GM23338 (cell line): ENCODE measurements at regions not wholly inside any gene's neighbourhood (a gene's known extent, or its start where the extent isn't known, plus 50 kb on each side); places are given as distances from the start of the nearest gene placed in this dataset.

ENCODE experiments used
- ATAC-seq: fragments of 200-7000 bp; cut with Tn5 transposase; 3 replicates; pipeline ENCODE4 v1.9.1; 2020
- DNase-seq: peaks from one replicate; pipeline ENCODE4 v3.0.0-alpha.2; 2015; ENCODE audit warnings: low spot score
- H2AFZ ChIP-seq: fragments of 200-600 bp; sonication (generic); 2 replicates; pipeline ENCODE4 v1.8.0; 2016; ENCODE audit warnings: antibody characterized with exemption, mild to moderate bottlenecking, moderate library complexity
- H3F3A ChIP-seq: fragments of 200-600 bp; sonication (generic); replicated peaks from 2 replicates; pipeline ENCODE4 v1.8.0; 2017; ENCODE audit warnings: antibody characterized with exemption, mixed run types, low read depth
- H3K27ac ChIP-seq: fragments of 200-600 bp; sonication (generic); 2 replicates; pipeline ENCODE4 v1.6.1; 2016; ENCODE audit warnings: low read depth
- H3K27me3 ChIP-seq: fragments of 200-600 bp; sonication (generic); 2 replicates; pipeline ENCODE4 v1.8.0; 2016; ENCODE audit warnings: mild to moderate bottlenecking, mixed run types, moderate library complexity; ENCODE audit not compliant: insufficient read depth
- H3K36me3 ChIP-seq: fragments of 200-600 bp; sonication (generic); 2 replicates; pipeline ENCODE4 v1.8.0; 2016; ENCODE audit warnings: mild to moderate bottlenecking; ENCODE audit not compliant: insufficient read depth
- H3K4me1 ChIP-seq: fragments of 200-600 bp; sonication (generic); 2 replicates; pipeline ENCODE4 v1.8.0; 2016; ENCODE audit warnings: mild to moderate bottlenecking, moderate library complexity; ENCODE audit not compliant: insufficient read depth
- H3K4me2 ChIP-seq: fragments of 200-600 bp; sonication (generic); 2 replicates; pipeline ENCODE4 v1.7.1; 2017; ENCODE audit warnings: mixed run types
- H3K4me3 ChIP-seq: fragments of 200-600 bp; sonication (generic); 2 replicates; pipeline ENCODE4 v1.6.1; 2016; ENCODE audit warnings: mixed run types
- H3K79me2 ChIP-seq: fragments of 200-600 bp; sonication (generic); replicated peaks from 2 replicates; pipeline ENCODE4 v1.8.0; 2017; ENCODE audit warnings: mild to moderate bottlenecking; ENCODE audit not compliant: insufficient read depth
- H3K9me2 ChIP-seq: fragments of 200-600 bp; sonication (generic); 2 replicates; pipeline ENCODE4 v1.8.0; 2017; ENCODE audit not compliant: insufficient read depth
- H4K20me1 ChIP-seq: fragments of 200-600 bp; sonication (generic); replicated peaks from 2 replicates; pipeline ENCODE4 v1.8.0; 2017; ENCODE audit warnings: mild to moderate bottlenecking; ENCODE audit not compliant: insufficient read depth
- H3K27ac Mint-ChIP-seq: 2 replicates; pipeline ENCODE4 v1.8.0; 2020; ENCODE audit warnings: inconsistent platforms, mild to moderate bottlenecking, moderate library complexity, mixed read lengths
- H3K27me3 Mint-ChIP-seq: 3 replicates; pipeline ENCODE4 v1.8.0; 2022; ENCODE audit warnings: low read depth, mild to moderate bottlenecking, moderate library complexity, mixed read lengths, inconsistent platforms; ENCODE audit not compliant: insufficient read depth, poor library complexity
- H3K36me3 Mint-ChIP-seq: 3 replicates; pipeline ENCODE4 v1.8.0; 2021; ENCODE audit warnings: low read depth, mild to moderate bottlenecking, inconsistent platforms, moderate library complexity, mixed read lengths
- H3K4me1 Mint-ChIP-seq: 3 replicates; pipeline ENCODE4 v1.8.0; 2020; ENCODE audit warnings: mild to moderate bottlenecking, inconsistent platforms, mixed read lengths
- H3K4me3 Mint-ChIP-seq: 3 replicates; pipeline ENCODE4 v1.8.0; 2021; ENCODE audit warnings: moderate library complexity, mild to moderate bottlenecking, inconsistent platforms, mixed read lengths
- H3K9me3 Mint-ChIP-seq: 3 replicates; pipeline ENCODE4 v1.8.0; 2020; ENCODE audit warnings: moderate library complexity, mild to moderate bottlenecking, inconsistent platforms, mixed read lengths
- CREB1 ChIP-seq: fragments of 250-450 bp; sonication (Bioruptor Pico); IDR thresholded peaks from 2 replicates; pipeline ENCODE4 v1.5.0; 2020; ENCODE audit warnings: low read depth, mild to moderate bottlenecking, moderate library complexity
- EZH2 ChIP-seq: fragments of 200-600 bp; sonication (generic); IDR thresholded peaks from one replicate; pipeline ENCODE4 v1.8.0; 2017; ENCODE audit warnings: antibody characterized with exemption, mild to moderate bottlenecking, low read depth; ENCODE audit not compliant: unreplicated experiment
- EZH2phosphoT487 ChIP-seq: fragments of 200-600 bp; sonication (generic); IDR thresholded peaks from one replicate; pipeline ENCODE4 v1.8.1; 2018; ENCODE audit warnings: antibody characterized with exemption; ENCODE audit not compliant: unreplicated experiment
- JUNB ChIP-seq: IDR thresholded peaks from one replicate; pipeline ENCODE4 v1.6.1; 2016; ENCODE audit warnings: antibody characterized with exemption; ENCODE audit not compliant: unreplicated experiment
- POLR2AphosphoS5 ChIP-seq: IDR thresholded peaks from 2 replicates; pipeline ENCODE4 v1.6.1; 2016; ENCODE audit warnings: antibody characterized with exemption, low read depth
- REST ChIP-seq: IDR thresholded peaks from one replicate; pipeline ENCODE4 v1.6.1; 2018; ENCODE audit warnings: antibody characterized with exemption; ENCODE audit not compliant: unreplicated experiment
- STAT1 ChIP-seq: IDR thresholded peaks from one replicate; pipeline ENCODE4 v1.6.1; 2016; ENCODE audit warnings: antibody characterized with exemption; ENCODE audit not compliant: unreplicated experiment
- ZNF114 ChIP-seq: fragments of 250-450 bp; sonication (Bioruptor Pico); IDR thresholded peaks from 2 replicates; pipeline ENCODE4 v1.5.0; 2020; ENCODE audit warnings: mild to moderate bottlenecking, moderate library complexity
- ZNF331 ChIP-seq: fragments of 250-450 bp; sonication (Bioruptor Pico); IDR thresholded peaks from 2 replicates; pipeline ENCODE4 v1.5.0; 2020; ENCODE audit warnings: low read depth, mild to moderate bottlenecking, moderate library complexity
- TF ChIP-seq, protein P1 (sequence below): fragments of 250-450 bp; sonication (Bioruptor Pico); IDR thresholded peaks from 2 replicates; pipeline ENCODE4 v1.5.0; 2020; ENCODE audit warnings: mild to moderate bottlenecking, moderate library complexity

GRCh38 chr2:23298551-23298950, 86.4 kb upstream of the KLHL29 start:
- DNase-seq (no peak), ATAC-seq (no peak)
- Histone ChIP-seq H3K9me2 (peaks cover 20% of the 10 kb centered on the region; the same call in 1 of the 2 replicates), H3K36me3 (no peaks in the 10 kb centered on the region), H3K27me3 (no peaks in the 10 kb centered on the region), H3K4me1 (no peaks in the 10 kb centered on the region), H3K4me3 (no peak overlapping the region), H2AFZ (no peak overlapping the region), H3K79me2 (no peaks in the 10 kb centered on the region), H3F3A (no peaks in the 10 kb centered on the region), H3K4me2 (no peak overlapping the region), H3K27ac (no peak overlapping the region), H4K20me1 (no peaks in the 10 kb centered on the region; the same call in 1 of the 2 replicates)
- TF ChIP-seq STAT1 (no peak), CREB1 (CRISPR knock-in tag) (no peak)
- Mint-ChIP-seq H3K36me3 (no peaks in the 10 kb centered on the region), H3K4me1 (no peaks in the 10 kb centered on the region; the same call in 2 of the 3 replicates), H3K27me3 (peaks cover 2% of the 10 kb centered on the region), H3K27ac (no peak overlapping the region), H3K4me3 (no peak overlapping the region), H3K9me3 (no peaks in the 10 kb centered on the region)

- ATAC-seq: no peak
- no peak overlapping the region for H3K27ac Mint-ChIP-seq
- TF ChIP-seq ZNF331 (CRISPR knock-in tag) (no peak), JUNB (no peak), EZH2phosphoT487 (no peak), POLR2AphosphoS5 (no peak), EZH2 (no peak), ZNF114 (CRISPR knock-in tag) (no peak), REST (no peak)
- TF ChIP-seq, protein P1, sequence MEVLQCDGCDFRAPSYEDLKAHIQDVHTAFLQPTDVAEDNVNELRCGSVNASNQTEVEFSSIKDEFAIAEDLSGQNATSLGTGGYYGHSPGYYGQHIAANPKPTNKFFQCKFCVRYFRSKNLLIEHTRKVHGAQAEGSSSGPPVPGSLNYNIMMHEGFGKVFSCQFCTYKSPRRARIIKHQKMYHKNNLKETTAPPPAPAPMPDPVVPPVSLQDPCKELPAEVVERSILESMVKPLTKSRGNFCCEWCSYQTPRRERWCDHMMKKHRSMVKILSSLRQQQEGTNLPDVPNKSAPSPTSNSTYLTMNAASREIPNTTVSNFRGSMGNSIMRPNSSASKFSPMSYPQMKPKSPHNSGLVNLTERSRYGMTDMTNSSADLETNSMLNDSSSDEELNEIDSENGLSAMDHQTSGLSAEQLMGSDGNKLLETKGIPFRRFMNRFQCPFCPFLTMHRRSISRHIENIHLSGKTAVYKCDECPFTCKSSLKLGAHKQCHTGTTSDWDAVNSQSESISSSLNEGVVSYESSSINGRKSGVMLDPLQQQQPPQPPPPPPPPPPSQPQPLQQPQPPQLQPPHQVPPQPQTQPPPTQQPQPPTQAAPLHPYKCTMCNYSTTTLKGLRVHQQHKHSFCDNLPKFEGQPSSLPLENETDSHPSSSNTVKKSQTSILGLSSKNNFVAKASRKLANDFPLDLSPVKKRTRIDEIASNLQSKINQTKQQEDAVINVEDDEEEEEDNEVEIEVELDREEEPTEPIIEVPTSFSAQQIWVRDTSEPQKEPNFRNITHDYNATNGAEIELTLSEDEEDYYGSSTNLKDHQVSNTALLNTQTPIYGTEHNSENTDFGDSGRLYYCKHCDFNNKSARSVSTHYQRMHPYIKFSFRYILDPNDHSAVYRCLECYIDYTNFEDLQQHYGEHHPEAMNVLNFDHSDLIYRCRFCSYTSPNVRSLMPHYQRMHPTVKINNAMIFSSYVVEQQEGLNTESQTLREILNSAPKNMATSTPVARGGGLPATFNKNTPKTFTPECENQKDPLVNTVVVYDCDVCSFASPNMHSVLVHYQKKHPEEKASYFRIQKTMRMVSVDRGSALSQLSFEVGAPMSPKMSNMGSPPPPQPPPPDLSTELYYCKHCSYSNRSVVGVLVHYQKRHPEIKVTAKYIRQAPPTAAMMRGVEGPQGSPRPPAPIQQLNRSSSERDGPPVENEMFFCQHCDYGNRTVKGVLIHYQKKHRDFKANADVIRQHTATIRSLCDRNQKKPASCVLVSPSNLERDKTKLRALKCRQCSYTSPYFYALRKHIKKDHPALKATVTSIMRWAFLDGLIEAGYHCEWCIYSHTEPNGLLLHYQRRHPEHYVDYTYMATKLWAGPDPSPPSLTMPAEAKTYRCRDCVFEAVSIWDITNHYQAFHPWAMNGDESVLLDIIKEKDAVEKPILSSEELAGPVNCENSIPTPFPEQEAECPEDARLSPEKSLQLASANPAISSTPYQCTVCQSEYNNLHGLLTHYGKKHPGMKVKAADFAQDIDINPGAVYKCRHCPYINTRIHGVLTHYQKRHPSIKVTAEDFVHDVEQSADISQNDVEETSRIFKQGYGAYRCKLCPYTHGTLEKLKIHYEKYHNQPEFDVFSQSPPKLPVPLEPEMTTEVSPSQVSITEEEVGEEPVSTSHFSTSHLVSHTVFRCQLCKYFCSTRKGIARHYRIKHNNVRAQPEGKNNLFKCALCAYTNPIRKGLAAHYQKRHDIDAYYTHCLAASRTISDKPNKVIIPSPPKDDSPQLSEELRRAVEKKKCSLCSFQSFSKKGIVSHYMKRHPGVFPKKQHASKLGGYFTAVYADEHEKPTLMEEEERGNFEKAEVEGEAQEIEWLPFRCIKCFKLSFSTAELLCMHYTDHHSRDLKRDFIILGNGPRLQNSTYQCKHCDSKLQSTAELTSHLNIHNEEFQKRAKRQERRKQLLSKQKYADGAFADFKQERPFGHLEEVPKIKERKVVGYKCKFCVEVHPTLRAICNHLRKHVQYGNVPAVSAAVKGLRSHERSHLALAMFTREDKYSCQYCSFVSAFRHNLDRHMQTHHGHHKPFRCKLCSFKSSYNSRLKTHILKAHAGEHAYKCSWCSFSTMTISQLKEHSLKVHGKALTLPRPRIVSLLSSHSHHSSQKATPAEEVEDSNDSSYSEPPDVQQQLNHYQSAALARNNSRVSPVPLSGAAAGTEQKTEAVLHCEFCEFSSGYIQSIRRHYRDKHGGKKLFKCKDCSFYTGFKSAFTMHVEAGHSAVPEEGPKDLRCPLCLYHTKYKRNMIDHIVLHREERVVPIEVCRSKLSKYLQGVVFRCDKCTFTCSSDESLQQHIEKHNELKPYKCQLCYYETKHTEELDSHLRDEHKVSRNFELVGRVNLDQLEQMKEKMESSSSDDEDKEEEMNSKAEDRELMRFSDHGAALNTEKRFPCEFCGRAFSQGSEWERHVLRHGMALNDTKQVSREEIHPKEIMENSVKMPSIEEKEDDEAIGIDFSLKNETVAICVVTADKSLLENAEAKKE (CRISPR knock-in tag): no peak
Measured at GRCh38 chr2:23299476-23300195, 85.3 kb upstream of the KLHL29 start.

More at GRCh38 chr2:23299476-23300195, 85.3 kb upstream of the KLHL29 start:
- Mint-ChIP-seq H3K4me3 (no peak overlapping the region), H3K27me3 (peaks cover 2% of the 10 kb centered on the region), H3K9me3 (no peaks in the 10 kb centered on the region), H3K4me1 (no peaks in the 10 kb centered on the region; the same call in 2 of the 3 replicates), H3K36me3 (no peaks in the 10 kb centered on the region)
- H3K36me3 ChIP-seq: no peaks in the 10 kb centered on the region
- no peak overlapping the region for H3K27ac ChIP-seq
- H3K9me2 ChIP-seq: peaks cover 14% of the 10 kb centered on the region; the same call in 1 of the 2 replicates
- H3K79me2 ChIP-seq: no peaks in the 10 kb centered on the region
- no peaks in the 10 kb centered on the region; the same call in 1 of the 2 replicates for H4K20me1 ChIP-seq
- H3K4me3 ChIP-seq: no peak overlapping the region
- H2AFZ ChIP-seq: no peak overlapping the region
- peaks cover 3% of the 10 kb centered on the region; the same call in 1 of the 2 replicates for H3K4me1 ChIP-seq
- no peak for DNase-seq
- no peaks in the 10 kb centered on the region for H3K27me3 ChIP-seq
- H3F3A ChIP-seq: no peaks in the 10 kb centered on the region
- H3K4me2 ChIP-seq: no peak overlapping the region
